GM12875 (cell line): ENCODE measurements at regions not wholly inside any gene's neighbourhood (a gene's known extent, or its start where the extent isn't known, plus 50 kb on each side); places are given as distances from the start of the nearest gene placed in this dataset.

Source experiments
- H3K4me3 ChIP-seq: one replicate; pipeline ENCODE4 v1.5.1; 2011; ENCODE audit warnings: low read depth, low read length, control low read depth
- CTCF ChIP-seq: IDR thresholded peaks from 2 replicates; pipeline ENCODE4 v1.5.1; 2011; ENCODE audit warnings: low read depth, mild to moderate bottlenecking, control low read depth, inconsistent platforms, low read length, moderate library complexity, borderline replicate concordance; ENCODE audit not compliant: insufficient read depth

- no peak for TF ChIP-seq CTCF
- H3K4me3 ChIP-seq = no peak overlapping the region
These were observed 631.3 kb upstream of the SEMA6A start for GRCh38 chr5:117205894-117206293.

DNA sequence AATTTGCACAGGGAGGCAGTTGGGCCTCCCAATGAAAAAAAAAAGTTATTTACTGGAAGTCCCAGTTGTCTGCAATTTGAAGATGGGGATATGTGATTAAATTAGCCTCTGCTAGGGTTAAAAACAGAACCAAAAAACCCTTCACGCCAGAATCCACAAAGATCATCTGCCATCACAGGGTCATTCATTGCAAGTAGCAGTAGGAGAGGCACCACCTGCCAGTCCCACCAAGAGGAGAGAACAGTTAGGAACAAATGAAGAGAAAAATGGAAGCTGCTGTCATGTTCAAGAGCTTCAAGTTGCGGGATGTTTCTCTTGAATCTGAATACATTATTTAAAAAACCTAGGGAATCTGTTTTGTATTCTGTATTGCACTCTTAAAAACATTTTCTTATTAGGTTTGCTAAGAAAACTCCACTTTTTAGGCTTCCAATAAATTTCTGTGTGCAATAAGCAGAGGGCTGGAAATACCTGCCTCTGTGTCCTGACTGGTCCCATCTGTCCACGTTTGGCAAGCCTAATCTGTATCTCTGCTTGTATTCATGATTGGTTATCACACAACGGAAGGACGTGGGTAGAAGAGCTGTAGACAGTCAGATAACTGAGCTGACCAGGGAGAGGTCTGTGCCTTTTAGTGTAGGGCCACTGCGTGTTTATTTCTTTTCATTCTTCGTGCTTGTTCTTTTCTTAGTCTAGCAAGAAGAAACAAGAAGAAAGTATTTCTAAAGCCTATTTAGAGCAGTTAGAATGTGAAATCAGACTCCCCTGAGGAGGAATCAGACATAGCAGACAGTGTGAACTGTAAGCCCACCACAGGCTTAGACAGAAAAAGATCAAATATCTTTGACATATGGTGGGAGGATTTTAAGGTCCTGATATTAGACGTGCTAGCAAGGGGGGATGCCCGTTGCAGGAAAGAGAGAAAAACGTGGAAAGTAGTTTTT is 630.6 kb upstream of the SEMA6A start:
- TF ChIP-seq CTCF = no peak
- no peak overlapping the region for H3K4me3 ChIP-seq

DNA sequence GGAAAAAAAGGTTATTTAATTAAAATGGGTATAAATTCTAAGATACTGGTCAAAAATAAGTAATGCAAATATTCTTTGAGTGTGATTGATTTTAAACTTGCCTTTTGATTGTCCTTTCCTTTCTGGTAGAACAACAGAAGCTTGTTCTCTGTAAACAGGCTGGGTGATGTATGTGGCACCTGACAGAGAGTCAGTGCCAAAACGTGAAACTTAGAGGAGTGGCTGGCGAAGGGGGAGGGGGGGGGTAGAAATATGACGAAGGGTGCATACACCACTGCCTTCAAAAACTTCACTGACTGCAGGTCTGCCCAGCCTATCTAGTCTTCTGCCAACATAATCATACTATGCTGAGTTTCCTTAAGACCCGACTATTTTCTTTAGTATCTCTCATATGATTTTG is 629.8 kb upstream of the SEMA6A start:
- H3K4me3 ChIP-seq = no peak overlapping the region
- TF ChIP-seq CTCF = no peak

GRCh38 chr5:117203584-117203983 is 629.0 kb upstream of the SEMA6A start:
- H3K4me3 ChIP-seq = no peak overlapping the region
- no peak for TF ChIP-seq CTCF

DNA sequence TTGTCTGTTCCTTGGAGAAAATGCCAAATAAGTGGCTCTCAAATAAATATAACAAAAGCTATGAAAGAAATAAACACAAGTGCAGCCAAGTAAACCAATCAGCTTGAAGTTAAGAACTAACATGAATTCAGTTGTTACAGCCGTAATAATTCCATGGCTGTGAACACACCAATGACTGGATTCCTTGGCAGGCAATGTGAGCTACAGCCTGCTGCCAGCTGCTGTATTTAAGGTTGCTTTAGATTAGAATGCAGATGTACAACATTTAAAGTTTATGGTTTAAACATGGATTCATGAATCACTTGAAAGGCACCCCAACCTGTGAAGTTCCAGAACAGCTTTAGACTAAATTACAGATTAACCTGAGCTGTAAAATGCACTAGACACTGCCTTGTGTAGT is 626.4 kb upstream of the SEMA6A start:
- TF ChIP-seq CTCF = no peak
- no peak overlapping the region for H3K4me3 ChIP-seq

DNA sequence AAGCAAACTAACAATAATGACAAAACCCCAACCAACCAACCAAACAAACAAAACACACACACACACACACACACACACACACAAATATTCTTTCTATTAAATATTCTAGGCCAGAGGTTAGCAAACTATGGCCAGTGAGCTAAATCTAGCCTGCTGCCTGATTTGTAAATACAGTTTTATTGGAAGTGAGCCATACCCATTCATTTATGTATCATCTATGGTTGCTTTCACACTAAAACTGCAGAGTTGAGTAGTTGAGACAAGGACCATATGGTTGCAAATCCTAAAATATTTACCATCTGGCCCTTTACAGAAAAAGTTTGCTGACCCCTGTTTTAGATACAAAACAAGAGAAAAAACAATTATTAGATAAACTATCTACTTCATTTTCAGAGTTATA is 620.5 kb upstream of the SEMA6A start:
- no peak for TF ChIP-seq CTCF
- H3K4me3 ChIP-seq = no peak overlapping the region

- TF ChIP-seq CTCF = no peak
- H3K4me3 ChIP-seq = no peak overlapping the region
These were observed 616.6 kb upstream of the SEMA6A start for GRCh38 chr5:117191251-117191650.
